Mesenchymal stem cell (in vitro differentiated cells and primary cell): ENCODE measurements at regions not wholly inside any gene's neighbourhood (a gene's known extent, or its start where the extent isn't known, plus 50 kb on each side); places are given as distances from the start of the nearest gene placed in this dataset.

Experiments
- DNase-seq: peaks from one replicate; pipeline ENCODE4 v3.0.0-alpha.2; 2013
- H2AFZ ChIP-seq: one replicate; pipeline ENCODE4 v1.6.1; 2013; ENCODE audit warnings: low read depth, mild to moderate bottlenecking, control low read depth, inconsistent platforms, low read length, moderate library complexity
- H2AK5ac ChIP-seq: 2 replicates; pipeline ENCODE4 v1.6.1; 2013; ENCODE audit warnings: low read length, moderate library complexity, mild to moderate bottlenecking, inconsistent platforms; ENCODE audit not compliant: severe bottlenecking
- H2BK120ac ChIP-seq: one replicate; pipeline ENCODE4 v1.6.1; 2013; ENCODE audit warnings: low read depth, mild to moderate bottlenecking, inconsistent platforms, low read length, moderate library complexity
- H2BK12ac ChIP-seq, 2 experiments: one replicate each; pipeline ENCODE4 v1.6.1; 2013; ENCODE audit warnings: inconsistent platforms in 2 of 2, low read length in 2 of 2, mild to moderate bottlenecking in 2 of 2, moderate library complexity in 2 of 2, control low read depth in 1 of 2
- H2BK15ac ChIP-seq: one replicate; pipeline ENCODE4 v1.6.1; 2013; ENCODE audit warnings: mild to moderate bottlenecking, low read depth, inconsistent platforms; ENCODE audit not compliant: poor library complexity, severe bottlenecking
- H2BK5ac ChIP-seq: 2 replicates; pipeline ENCODE4 v1.6.1; 2013; ENCODE audit warnings: low read depth, mild to moderate bottlenecking, low read length, control low read depth, inconsistent platforms; ENCODE audit not compliant: poor library complexity, severe bottlenecking
- H3K14ac ChIP-seq, 2 experiments: one replicate each; pipeline ENCODE4 v1.6.1; 2013; ENCODE audit warnings: inconsistent platforms in 2 of 2, low read length in 2 of 2, control low read depth in 1 of 2, mild to moderate bottlenecking in 1 of 2, moderate library complexity in 1 of 2
- H3K18ac ChIP-seq, 2 experiments: one replicate each; pipeline ENCODE4 v1.6.1; 2013; ENCODE audit warnings: inconsistent platforms in 2 of 2, low read length in 2 of 2, control low read depth in 1 of 2, low read depth in 1 of 2, mild to moderate bottlenecking in 1 of 2
- H3K23ac ChIP-seq, 2 experiments: one replicate each; pipeline ENCODE4 v1.6.1; 2013; ENCODE audit warnings: inconsistent platforms in 2 of 2, low read length in 2 of 2, mild to moderate bottlenecking in 2 of 2, moderate library complexity in 2 of 2, control low read depth in 1 of 2
- H3K27ac ChIP-seq: 2 replicates; pipeline ENCODE4 v1.5.1; 2013; ENCODE audit warnings: mild to moderate bottlenecking, moderate library complexity, low read length, control low read depth, inconsistent platforms; ENCODE audit not compliant: poor library complexity, severe bottlenecking
- H3K27me3 ChIP-seq, 2 experiments: 2 replicates each; pipeline versions ENCODE4 v1.6.1 to v1.7.0; 2013; ENCODE audit warnings: low read length in 2 of 2, mild to moderate bottlenecking in 2 of 2, moderate library complexity in 2 of 2, control low read depth in 1 of 2, inconsistent platforms in 1 of 2; ENCODE audit not compliant: control insufficient read depth in 1 of 2, insufficient read depth in 1 of 2
- H3K36me3 ChIP-seq, 2 experiments: 2 replicates each; pipeline versions ENCODE4 v1.6.1 to v1.7.0; 2013; ENCODE audit warnings: low read length in 2 of 2, control low read depth in 1 of 2, inconsistent platforms in 1 of 2, low read depth in 1 of 2, mild to moderate bottlenecking in 1 of 2; ENCODE audit not compliant: insufficient read depth in 2 of 2, control insufficient read depth in 1 of 2
- H3K4ac ChIP-seq, 2 experiments: one replicate each; pipeline ENCODE4 v1.6.1; 2013; ENCODE audit warnings: inconsistent platforms in 2 of 2, low read length in 2 of 2, mild to moderate bottlenecking in 2 of 2, moderate library complexity in 2 of 2, control low read depth in 1 of 2, low read depth in 1 of 2
- H3K4me1 ChIP-seq: 2 replicates; pipeline ENCODE4 v1.6.1; 2013; ENCODE audit warnings: low read depth, low read length, control low read depth; ENCODE audit not compliant: control insufficient read depth, insufficient read depth
- H3K4me2 ChIP-seq: 2 replicates; pipeline ENCODE4 v1.6.1; 2013; ENCODE audit warnings: low read length, mild to moderate bottlenecking, inconsistent platforms; ENCODE audit not compliant: poor library complexity, severe bottlenecking
- H3K4me3 ChIP-seq, 2 experiments: 2 replicates each; pipeline versions ENCODE4 v1.5.1 to v1.7.0; 2013; ENCODE audit warnings: low read length in 2 of 2, mild to moderate bottlenecking in 2 of 2, control low read depth in 1 of 2, low read depth in 1 of 2; ENCODE audit not compliant: insufficient read depth in 1 of 2
- H3K79me1 ChIP-seq: replicated peaks from 2 replicates; pipeline ENCODE4 v1.6.1; 2013; ENCODE audit warnings: mild to moderate bottlenecking, control low read depth, low read length, inconsistent platforms; ENCODE audit not compliant: poor library complexity, severe bottlenecking
- H3K9ac ChIP-seq: 2 replicates; pipeline ENCODE4 v1.7.0; 2013; ENCODE audit warnings: mild to moderate bottlenecking, low read length, moderate library complexity
- H3K9me3 ChIP-seq: 2 replicates; pipeline ENCODE4 v1.7.0; 2013; ENCODE audit warnings: mild to moderate bottlenecking, low read length; ENCODE audit not compliant: control insufficient read depth
- H4K8ac ChIP-seq: one replicate; pipeline ENCODE4 v1.6.1; 2013; ENCODE audit warnings: inconsistent platforms, mild to moderate bottlenecking, low read length, moderate library complexity
- H4K91ac ChIP-seq: one replicate; pipeline ENCODE4 v1.6.1; 2013; ENCODE audit warnings: mild to moderate bottlenecking, low read length, inconsistent platforms
- WGBS: methylation state at CpG from one replicate; pipeline ENCODE4 v1.1.7; 2013; ENCODE audit warnings: mixed read lengths; 5-methylcytosine and 5-hydroxymethylcytosine counted together

DNA sequence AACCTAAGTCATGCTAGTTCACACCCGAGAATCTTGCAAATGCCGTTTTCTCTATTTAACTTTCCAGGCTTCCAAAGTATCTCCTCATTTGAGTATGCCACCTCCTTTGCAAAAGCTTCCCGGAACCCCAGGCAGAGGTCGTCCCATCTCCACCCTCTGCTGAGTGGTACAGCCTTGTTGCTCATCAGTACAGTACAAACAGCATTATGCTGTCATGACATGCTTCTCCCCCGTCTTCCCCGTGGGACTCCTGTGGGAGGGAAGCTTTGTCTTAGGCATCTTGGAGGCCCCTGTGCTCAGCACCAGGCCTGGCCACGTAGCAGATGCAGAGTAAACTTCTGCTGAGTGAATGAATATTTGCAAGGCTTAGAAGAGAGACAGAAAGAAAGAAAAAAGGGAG, 102.7 kb downstream of the CDCA7 start:
- no peak overlapping the region for H3K18ac ChIP-seq
- no peak overlapping the region for H3K14ac ChIP-seq
- H3K4ac ChIP-seq: no peak overlapping the region
- no peaks in the 10 kb centered on the region for H3K79me1 ChIP-seq
- no peaks in the 10 kb centered on the region for H3K4me1 ChIP-seq
- H3K9me3 ChIP-seq: no peaks in the 10 kb centered on the region
- no peak overlapping the region for H2BK120ac ChIP-seq
- no peak overlapping the region for H3K4me3 ChIP-seq
- no peak overlapping the region for H2AFZ ChIP-seq
- DNase-seq: no peak
- no peak overlapping the region for H3K23ac ChIP-seq
- WGBS: 74% methylated on average over 7 of the region's 7 CpGs
- H3K36me3 ChIP-seq: no peaks in the 10 kb centered on the region
- H3K27ac ChIP-seq: no peak overlapping the region
- no peak overlapping the region for H3K4me2 ChIP-seq
- no peak overlapping the region for H2BK15ac ChIP-seq
- H2BK5ac ChIP-seq: no peak overlapping the region
- no peak overlapping the region for H2BK12ac ChIP-seq
- H4K91ac ChIP-seq: no peak overlapping the region
- H4K8ac ChIP-seq: no peak overlapping the region
- H2AK5ac ChIP-seq: no peak overlapping the region
- peaks cover 4 to 12% of the 10 kb centered on the region in 2 experiments for H3K27me3 ChIP-seq
- no peak overlapping the region for H3K9ac ChIP-seq

DNA sequence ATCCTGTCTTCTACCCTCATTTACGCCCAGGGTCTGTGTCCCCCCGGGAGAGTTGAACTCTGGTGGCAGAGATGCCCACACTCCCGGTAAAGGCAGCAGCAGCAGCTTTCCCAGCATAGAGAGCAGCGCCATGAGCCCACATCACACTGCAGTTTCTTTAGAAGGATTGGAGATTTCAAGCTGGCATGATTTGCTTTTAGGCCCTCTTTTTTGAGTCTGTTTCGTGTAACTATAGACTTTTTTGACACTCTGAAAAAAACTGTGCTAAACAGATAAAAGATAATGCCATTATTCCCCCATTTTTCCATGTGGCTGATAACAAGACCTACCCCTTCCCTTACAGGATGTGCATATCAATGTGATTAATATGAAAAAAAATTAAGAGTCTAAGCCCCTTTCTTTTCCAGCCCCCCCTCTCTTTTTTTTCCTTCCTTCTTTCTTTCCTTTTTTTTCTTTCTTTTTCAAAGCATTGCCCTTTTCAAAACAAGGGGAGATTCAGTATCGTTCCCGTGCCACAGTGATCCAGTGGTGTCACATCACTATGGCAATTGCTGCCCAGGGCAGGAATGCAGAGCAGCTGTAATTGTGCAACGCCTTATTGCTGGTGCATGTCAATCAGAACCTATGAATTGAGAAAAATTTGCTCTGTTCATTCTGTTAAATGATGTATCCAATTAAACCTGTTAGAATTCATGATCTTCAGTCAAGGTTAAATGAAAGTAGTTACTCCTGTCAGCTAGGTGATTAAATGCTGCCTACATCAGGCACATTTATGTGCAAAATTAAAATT, 104.5 kb downstream of the CDCA7 start:
- no peak overlapping the region for H3K27ac ChIP-seq
- WGBS: 87% methylated on average over 7 of the region's 8 CpGs

DNA sequence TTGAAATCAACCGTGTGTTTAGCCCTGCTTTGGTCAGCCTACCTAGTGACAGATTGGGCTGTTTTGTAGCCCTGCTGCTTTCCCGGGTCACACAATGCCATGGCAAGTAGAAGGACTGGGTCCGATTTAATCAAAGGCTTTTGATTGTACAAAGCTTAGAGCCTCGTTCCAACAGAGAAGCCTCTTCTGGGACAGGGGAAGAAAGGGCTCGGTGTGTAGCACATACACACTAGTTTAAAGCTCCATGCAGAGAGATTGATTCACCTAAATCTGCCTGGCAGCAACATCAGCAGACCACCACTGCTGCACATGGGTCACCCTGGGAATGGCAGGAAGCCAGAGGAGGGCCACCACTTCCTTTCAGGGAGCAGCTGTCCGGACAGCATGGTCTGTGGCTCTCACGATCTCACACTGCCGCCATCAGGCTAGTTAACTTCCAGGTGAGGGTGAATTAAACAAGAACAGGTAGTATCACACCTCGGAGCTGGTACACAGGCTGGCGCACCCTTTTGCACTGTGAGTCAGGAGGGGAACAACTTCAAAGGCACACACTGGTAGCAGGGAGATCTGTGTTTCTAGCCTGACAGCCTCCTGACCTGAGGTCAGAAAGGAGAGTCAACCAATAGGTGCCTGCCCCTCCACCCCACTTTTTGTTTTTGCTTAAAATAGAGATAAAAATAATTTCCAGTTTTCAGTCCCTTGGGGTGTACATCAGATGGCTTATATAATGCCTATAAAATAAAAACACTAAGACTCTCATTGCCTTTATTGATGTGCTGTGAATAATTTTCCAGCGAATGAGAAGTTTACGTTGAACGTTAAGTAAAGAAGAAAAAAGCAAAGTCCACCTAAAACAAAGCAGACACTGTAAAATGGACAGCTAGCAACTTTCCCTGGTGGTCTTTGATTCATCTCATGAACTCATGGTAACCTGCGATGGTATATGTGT, 108.5 kb downstream of the CDCA7 start:
- Histone ChIP-seq H2BK12ac (no peak overlapping the region), H3K9me3 (no peaks in the 10 kb centered on the region), H2BK15ac (no peak overlapping the region), H3K14ac (no peak overlapping the region), H2AK5ac (no peak overlapping the region), H2AFZ (no peak overlapping the region), H3K18ac (no peak overlapping the region), H3K27me3 (peaks cover 4 to 7% of the 10 kb centered on the region in 2 experiments), H3K4me1 (peaks cover 2% of the 10 kb centered on the region), H3K27ac (no peak overlapping the region), H4K8ac (no peak overlapping the region), H3K23ac (no peak overlapping the region), H3K4me3 (no peak overlapping the region), H3K4me2 (no peak overlapping the region), H3K36me3 (no peaks in the 10 kb centered on the region), H2BK5ac (no peak overlapping the region), H3K79me1 (no peaks in the 10 kb centered on the region), H3K9ac (no peak overlapping the region), H4K91ac (no peak overlapping the region), H3K4ac (no peak overlapping the region), H2BK120ac (no peak overlapping the region)
- 91% methylated on average over 14 of the region's 14 CpGs for WGBS
- no peak for DNase-seq

More for the DNA sequence above, 104.5 kb downstream of the CDCA7 start:
- Histone ChIP-seq H2BK12ac (no peak overlapping the region), H3K9ac (no peak overlapping the region), H3K4me2 (no peak overlapping the region), H4K8ac (no peak overlapping the region), H3K23ac (no peak overlapping the region), H2AK5ac (no peak overlapping the region), H3K79me1 (no peaks in the 10 kb centered on the region), H2AFZ (no peak overlapping the region), H3K9me3 (no peaks in the 10 kb centered on the region), H4K91ac (no peak overlapping the region), H2BK120ac (no peak overlapping the region), H3K18ac (no peak overlapping the region), H2BK15ac (no peak overlapping the region), H3K4ac (no peak overlapping the region), H3K36me3 (no peaks in the 10 kb centered on the region), H3K4me3 (no peak overlapping the region), H3K14ac (no peak overlapping the region), H2BK5ac (no peak overlapping the region), H3K27me3 (peaks cover 4 to 12% of the 10 kb centered on the region in 2 experiments), H3K4me1 (peaks cover 2% of the 10 kb centered on the region)
- no peak for DNase-seq

DNA sequence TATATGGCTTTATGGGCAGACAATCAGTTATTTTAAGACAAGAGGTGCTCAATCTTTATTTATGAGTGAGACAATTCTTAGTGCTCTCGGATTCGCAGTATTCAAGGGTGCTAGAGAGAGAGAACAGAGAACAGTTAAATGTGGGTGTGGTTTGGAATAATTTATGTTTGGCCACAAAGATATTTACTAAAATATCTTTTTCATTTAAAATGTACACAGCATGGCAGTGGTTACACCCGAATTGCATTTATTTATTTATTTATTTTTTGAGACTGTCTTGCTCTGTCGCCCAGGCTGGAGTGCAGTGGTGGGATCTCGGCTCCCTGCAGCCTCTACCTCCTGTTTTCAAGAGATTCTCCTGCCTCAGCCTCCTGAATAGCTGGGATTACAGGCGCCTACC, 109.2 kb downstream of the CDCA7 start:
- Histone ChIP-seq H2AFZ (no peak overlapping the region), H3K27me3 (peaks cover 4 to 7% of the 10 kb centered on the region in 2 experiments), H3K9ac (no peak overlapping the region), H2BK12ac (no peak overlapping the region), H2BK15ac (no peak overlapping the region), H3K9me3 (no peaks in the 10 kb centered on the region), H3K4me3 (no peak overlapping the region), H3K18ac (no peak overlapping the region), H3K36me3 (no peaks in the 10 kb centered on the region), H2AK5ac (no peak overlapping the region), H3K79me1 (no peaks in the 10 kb centered on the region), H3K14ac (no peak overlapping the region), H3K4ac (no peak overlapping the region), H3K23ac (no peak overlapping the region), H2BK120ac (no peak overlapping the region), H4K91ac (no peak overlapping the region), H3K27ac (no peak overlapping the region), H3K4me2 (no peak overlapping the region), H3K4me1 (peaks cover 2% of the 10 kb centered on the region), H4K8ac (no peak overlapping the region), H2BK5ac (no peak overlapping the region)
- DNase-seq: no peak
- 94% methylated on average over 5 of the region's 6 CpGs for WGBS
